LNCaP clone FGC (cell line): ENCODE measurements at regions not wholly inside any gene's neighbourhood (a gene's known extent, or its start where the extent isn't known, plus 50 kb on each side); places are given as distances from the start of the nearest gene placed in this dataset.

Experiments used
- DNase-seq: peaks from one replicate; pipeline ENCODE4 v3.0.0-alpha.2; 2011; ENCODE audit warnings: low read depth
- H3K4me3 ChIP-seq: 2 replicates; pipeline ENCODE4 v1.5.1; 2011; ENCODE audit warnings: mild to moderate bottlenecking, low read depth, low read length, control low read depth
- TF ChIP-seq, protein P1 (sequence below): IDR thresholded peaks from 2 replicates; pipeline ENCODE4 v1.5.1; 2012; ENCODE audit warnings: mild to moderate bottlenecking; ENCODE audit not compliant: control insufficient read depth, insufficient read depth; ENCODE audit errors: extremely low read depth

DNA sequence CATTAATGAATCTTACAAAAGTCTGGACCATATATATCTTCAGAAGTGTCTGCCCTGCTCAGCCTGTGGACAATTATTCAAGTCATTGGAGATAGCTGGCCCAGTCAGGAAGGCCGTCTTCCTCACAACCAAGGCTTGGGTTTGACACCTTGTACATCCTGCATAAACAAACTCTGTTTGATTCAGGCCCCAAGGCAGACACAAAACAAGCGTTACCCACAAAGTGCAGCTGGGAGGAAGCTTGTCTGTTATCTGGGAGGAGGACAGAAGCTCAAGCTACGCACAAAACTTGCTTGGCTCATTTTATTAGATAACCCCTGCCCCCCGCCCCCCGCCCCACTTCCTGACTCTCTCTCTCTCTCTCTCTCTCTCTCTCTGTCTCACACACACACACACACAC lies 166.9 kb upstream of the WDR11 start:
- no peak for DNase-seq
- no peak overlapping the region for H3K4me3 ChIP-seq
- TF ChIP-seq, protein P1, sequence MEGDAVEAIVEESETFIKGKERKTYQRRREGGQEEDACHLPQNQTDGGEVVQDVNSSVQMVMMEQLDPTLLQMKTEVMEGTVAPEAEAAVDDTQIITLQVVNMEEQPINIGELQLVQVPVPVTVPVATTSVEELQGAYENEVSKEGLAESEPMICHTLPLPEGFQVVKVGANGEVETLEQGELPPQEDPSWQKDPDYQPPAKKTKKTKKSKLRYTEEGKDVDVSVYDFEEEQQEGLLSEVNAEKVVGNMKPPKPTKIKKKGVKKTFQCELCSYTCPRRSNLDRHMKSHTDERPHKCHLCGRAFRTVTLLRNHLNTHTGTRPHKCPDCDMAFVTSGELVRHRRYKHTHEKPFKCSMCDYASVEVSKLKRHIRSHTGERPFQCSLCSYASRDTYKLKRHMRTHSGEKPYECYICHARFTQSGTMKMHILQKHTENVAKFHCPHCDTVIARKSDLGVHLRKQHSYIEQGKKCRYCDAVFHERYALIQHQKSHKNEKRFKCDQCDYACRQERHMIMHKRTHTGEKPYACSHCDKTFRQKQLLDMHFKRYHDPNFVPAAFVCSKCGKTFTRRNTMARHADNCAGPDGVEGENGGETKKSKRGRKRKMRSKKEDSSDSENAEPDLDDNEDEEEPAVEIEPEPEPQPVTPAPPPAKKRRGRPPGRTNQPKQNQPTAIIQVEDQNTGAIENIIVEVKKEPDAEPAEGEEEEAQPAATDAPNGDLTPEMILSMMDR, result no peak

DNA sequence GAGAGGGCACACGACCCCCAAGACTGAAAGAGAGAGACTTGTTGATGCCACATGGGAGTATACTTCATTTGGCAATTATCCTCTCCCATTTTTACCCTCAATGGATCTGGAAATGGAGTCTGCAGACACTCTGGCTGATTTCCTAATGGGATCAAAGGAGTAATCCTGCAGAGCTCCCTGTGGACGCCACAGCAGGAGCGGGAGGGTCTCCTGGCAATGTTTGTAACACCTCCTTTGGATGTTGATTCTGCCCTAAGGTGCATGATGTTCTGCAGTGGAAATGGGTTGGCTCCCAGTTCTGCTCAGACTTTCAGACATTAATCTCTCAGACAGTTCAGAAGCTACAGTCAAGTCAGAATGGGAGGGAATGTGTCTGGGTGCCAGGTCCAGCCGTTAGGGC lies 166.0 kb upstream of the WDR11 start:
- TF ChIP-seq, protein P1, result no peak
- no peak for DNase-seq
- no peak overlapping the region for H3K4me3 ChIP-seq

DNA sequence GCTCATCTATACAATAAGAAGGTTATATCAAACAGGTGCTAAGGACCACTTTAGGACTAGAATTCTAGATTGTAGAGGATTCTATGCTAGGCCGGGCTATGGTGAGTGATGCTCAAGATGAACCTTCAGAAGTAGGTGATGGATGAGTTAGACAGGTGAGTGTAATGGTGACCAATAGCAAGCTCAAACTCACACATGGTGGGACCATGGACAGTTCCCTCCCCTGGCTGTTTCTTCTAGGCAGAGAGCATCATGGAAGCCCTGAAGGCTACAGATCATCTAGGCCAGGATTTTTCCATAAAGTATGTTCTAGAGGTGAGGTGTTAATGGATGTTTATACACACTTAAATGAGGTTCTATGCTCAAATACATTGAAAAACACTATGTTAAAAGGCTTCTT lies 162.2 kb upstream of the WDR11 start:
- TF ChIP-seq, protein P1, result no peak
- no peak for DNase-seq
- H3K4me3 ChIP-seq, result no peak overlapping the region

DNA sequence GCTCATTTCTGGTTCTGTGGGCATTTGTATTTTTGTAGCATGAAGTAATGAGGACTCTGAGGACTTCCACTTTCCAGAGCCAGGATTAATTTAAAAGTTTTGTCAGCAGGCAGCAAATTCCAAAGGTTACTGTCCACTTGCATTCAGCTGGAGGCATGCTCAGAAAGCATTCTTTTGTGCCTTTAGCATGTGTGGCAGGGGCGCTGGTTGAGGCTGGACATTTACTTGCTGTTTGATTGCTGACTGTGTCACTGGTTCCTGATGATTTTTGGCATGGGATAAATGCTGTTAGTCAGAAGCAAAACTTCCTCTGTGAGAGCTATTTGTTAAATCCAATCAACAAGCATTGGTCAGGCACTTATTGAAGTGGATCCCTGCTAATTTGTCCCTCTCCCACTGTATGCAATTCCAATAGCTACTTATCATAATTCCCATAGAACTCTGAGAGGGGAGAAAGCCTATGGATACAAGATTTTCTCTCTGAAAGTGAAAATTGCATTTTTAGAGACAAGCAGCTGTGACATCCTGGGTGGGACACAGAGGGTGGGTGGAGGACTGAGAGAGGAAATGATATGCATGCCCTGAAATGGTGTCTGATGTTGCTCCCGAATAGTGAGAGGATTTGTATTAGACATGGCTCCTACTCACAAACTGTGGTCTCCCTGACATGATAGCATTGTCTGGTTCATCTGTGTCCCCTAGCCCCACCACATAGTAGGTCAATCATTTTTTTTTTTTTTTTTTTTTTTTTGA lies 161.2 kb upstream of the WDR11 start:
- H3K4me3 ChIP-seq, result no peak overlapping the region
- DNase-seq, result no peak
- TF ChIP-seq, protein P1, result no peak

DNA sequence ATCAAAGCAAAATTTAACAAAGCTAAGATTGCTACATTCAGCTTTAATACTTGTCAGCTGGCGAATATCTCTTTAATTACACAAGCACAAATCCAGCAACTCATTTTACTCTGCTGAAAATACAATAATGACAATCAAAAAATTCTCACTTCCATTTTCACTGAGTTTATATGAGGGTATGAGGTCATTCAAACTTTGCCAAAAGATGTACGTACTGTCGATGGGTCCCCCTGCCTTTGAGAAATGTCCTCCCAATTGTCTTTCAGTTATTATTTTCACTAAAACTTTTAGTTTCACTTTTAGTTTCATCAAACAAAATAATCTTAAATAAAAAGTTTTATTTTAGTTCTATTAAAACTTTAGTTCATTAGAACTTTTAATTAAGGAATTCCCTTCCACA lies 159.5 kb upstream of the WDR11 start:
- no peak for DNase-seq
- H3K4me3 ChIP-seq, result no peak overlapping the region
- TF ChIP-seq, protein P1, result no peak

DNA sequence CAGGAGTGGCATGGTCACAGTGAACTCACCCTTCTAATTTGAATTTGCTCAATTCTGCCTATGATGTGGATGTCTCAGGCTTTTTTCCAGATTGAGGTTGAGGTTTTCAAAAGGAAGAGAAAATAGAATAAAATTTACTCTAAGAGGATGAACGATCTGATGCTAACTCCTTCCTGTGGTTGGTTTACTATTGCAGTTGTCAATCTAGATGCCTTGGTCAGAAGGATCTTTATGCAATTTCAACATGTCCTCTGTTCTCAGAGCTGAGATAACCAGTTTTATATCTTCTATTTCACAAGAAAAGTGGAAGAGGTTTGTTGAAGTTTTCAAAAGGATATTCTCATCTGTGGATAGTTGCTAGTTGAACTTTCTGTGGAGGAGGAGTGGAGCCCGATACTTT lies 150.7 kb upstream of the WDR11 start:
- no peak for DNase-seq
- TF ChIP-seq, protein P1, result no peak
- H3K4me3 ChIP-seq, result no peak overlapping the region

DNA sequence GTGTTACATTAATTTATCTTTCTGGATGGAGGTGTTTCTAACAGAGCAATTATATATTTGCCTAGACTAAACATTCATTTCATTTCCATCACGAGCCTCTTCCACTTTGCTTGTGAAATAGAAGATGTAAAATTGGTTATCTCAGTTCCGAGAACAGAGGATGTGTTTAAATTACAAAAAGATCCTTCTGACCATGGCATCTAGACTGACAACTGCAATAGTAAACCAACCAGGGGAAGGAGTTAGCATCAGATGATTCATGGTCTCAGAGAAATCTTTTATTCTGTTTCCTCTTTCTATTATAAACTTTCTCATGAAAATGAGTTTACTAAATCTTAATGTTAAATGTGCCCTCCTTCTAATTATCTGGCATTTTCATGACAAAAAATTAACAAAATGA lies 149.8 kb upstream of the WDR11 start:
- H3K4me3 ChIP-seq, result no peak overlapping the region
- DNase-seq, result no peak
- TF ChIP-seq, protein P1, result no peak
